ENCODE measurements at regions not wholly inside any gene's neighbourhood (a gene's known extent, or its start where the extent isn't known, plus 50 kb on each side); places are given as distances from the start of the nearest gene placed in this dataset.

- Histone ChIP-seq H2AFZ (ENCODE audit: low read depth, low read length) (no peak overlapping the region), H3K4me3 (ENCODE audit: low read length) (no peak overlapping the region), H3K36me3 (ENCODE audit: insufficient read depth, low read length) (no peaks in the 10 kb centered on the region), H3K4me1 (ENCODE audit: insufficient read depth, low read length) (peaks cover 20% of the 10 kb centered on the region), H3K9me3 (ENCODE audit: low read length) (peaks cover 2% of the 10 kb centered on the region), H3K27me3 (ENCODE audit: insufficient read depth, low read length) (no peaks in the 10 kb centered on the region)
Observed at GRCh38 chr12:47553266-47553665, 152.6 kb downstream of the RPAP3 start.

GRCh38 chr12:47551426-47551851, 154.4 kb downstream of the RPAP3 start:
- Histone ChIP-seq H3K4me3 (ENCODE audit: low read length) (no peak overlapping the region), H3K36me3 (ENCODE audit: insufficient read depth, low read length) (no peaks in the 10 kb centered on the region), H3K9me3 (ENCODE audit: low read length) (peaks cover 2% of the 10 kb centered on the region), H3K4me1 (ENCODE audit: insufficient read depth, low read length) (peaks cover 4% of the 10 kb centered on the region), H2AFZ (ENCODE audit: low read depth, low read length) (no peak overlapping the region), H3K27me3 (ENCODE audit: insufficient read depth, low read length) (no peaks in the 10 kb centered on the region)

GRCh38 chr12:47549258-47549657, 156.6 kb downstream of the RPAP3 start:
- H3K4me1 ChIP-seq (ENCODE audit: insufficient read depth, low read length), result no peaks in the 10 kb centered on the region
- H3K27me3 ChIP-seq (ENCODE audit: insufficient read depth, low read length), result no peaks in the 10 kb centered on the region
- no peak overlapping the region for H2AFZ ChIP-seq (ENCODE audit: low read depth, low read length)
- no peak overlapping the region for H3K4me3 ChIP-seq (ENCODE audit: low read length)
- peaks cover 2% of the 10 kb centered on the region for H3K9me3 ChIP-seq (ENCODE audit: low read length)
- no peaks in the 10 kb centered on the region for H3K36me3 ChIP-seq (ENCODE audit: insufficient read depth, low read length)

GRCh38 chr12:47548401-47548800, 157.4 kb downstream of the RPAP3 start:
- Histone ChIP-seq H2AFZ (ENCODE audit: low read depth, low read length) (no peak overlapping the region), H3K9me3 (ENCODE audit: low read length) (peaks cover 2% of the 10 kb centered on the region), H3K27me3 (ENCODE audit: insufficient read depth, low read length) (no peaks in the 10 kb centered on the region), H3K4me3 (ENCODE audit: low read length) (no peak overlapping the region), H3K36me3 (ENCODE audit: insufficient read depth, low read length) (no peaks in the 10 kb centered on the region), H3K4me1 (ENCODE audit: insufficient read depth, low read length) (no peaks in the 10 kb centered on the region)

GRCh38 chr12:47547077-47547476, 158.8 kb downstream of the RPAP3 start:
- no peaks in the 10 kb centered on the region for H3K9me3 ChIP-seq (ENCODE audit: low read length)
- H3K36me3 ChIP-seq (ENCODE audit: insufficient read depth, low read length), result no peaks in the 10 kb centered on the region
- H2AFZ ChIP-seq (ENCODE audit: low read depth, low read length), result no peak overlapping the region
- H3K27me3 ChIP-seq (ENCODE audit: insufficient read depth, low read length), result no peaks in the 10 kb centered on the region
- H3K4me3 ChIP-seq (ENCODE audit: low read length), result no peak overlapping the region
- peaks cover 3% of the 10 kb centered on the region for H3K4me1 ChIP-seq (ENCODE audit: insufficient read depth, low read length)

- peaks cover 3% of the 10 kb centered on the region for H3K4me1 ChIP-seq (ENCODE audit: insufficient read depth, low read length)
Observed at GRCh38 chr12:47545938-47546609, 159.8 kb downstream of the RPAP3 start.

GRCh38 chr12:47534695-47535094, 171.1 kb downstream of the RPAP3 start:
- H2AFZ ChIP-seq (ENCODE audit: low read depth, low read length), result no peak overlapping the region
- H3K36me3 ChIP-seq (ENCODE audit: insufficient read depth, low read length), result no peaks in the 10 kb centered on the region
- H3K27me3 ChIP-seq (ENCODE audit: insufficient read depth, low read length), result no peaks in the 10 kb centered on the region
- H3K9me3 ChIP-seq (ENCODE audit: low read length), result no peaks in the 10 kb centered on the region
- no peaks in the 10 kb centered on the region for H3K4me1 ChIP-seq (ENCODE audit: insufficient read depth, low read length)
- no peak overlapping the region for H3K4me3 ChIP-seq (ENCODE audit: low read length)

More at GRCh38 chr12:47545938-47546609, 159.8 kb downstream of the RPAP3 start:
- Histone ChIP-seq H3K36me3 (ENCODE audit: insufficient read depth, low read length) (no peaks in the 10 kb centered on the region), H3K4me3 (ENCODE audit: low read length) (no peak overlapping the region), H3K9me3 (ENCODE audit: low read length) (no peaks in the 10 kb centered on the region), H2AFZ (ENCODE audit: low read depth, low read length) (no peak overlapping the region), H3K27me3 (ENCODE audit: insufficient read depth, low read length) (no peaks in the 10 kb centered on the region)

- Histone ChIP-seq H3K4me3 (ENCODE audit: low read length) (no peak overlapping the region), H3K4me1 (ENCODE audit: insufficient read depth, low read length) (no peaks in the 10 kb centered on the region), H2AFZ (ENCODE audit: low read depth, low read length) (no peak overlapping the region), H3K9me3 (ENCODE audit: low read length) (no peaks in the 10 kb centered on the region), H3K36me3 (ENCODE audit: insufficient read depth, low read length) (no peaks in the 10 kb centered on the region), H3K27me3 (ENCODE audit: insufficient read depth, low read length) (no peaks in the 10 kb centered on the region)
Observed at GRCh38 chr12:47530050-47530449, 175.8 kb downstream of the RPAP3 start.

- Histone ChIP-seq H3K4me1 (ENCODE audit: insufficient read depth, low read length) (no peaks in the 10 kb centered on the region), H3K27me3 (ENCODE audit: insufficient read depth, low read length) (no peaks in the 10 kb centered on the region), H2AFZ (ENCODE audit: low read depth, low read length) (no peak overlapping the region), H3K4me3 (ENCODE audit: low read length) (no peak overlapping the region), H3K36me3 (ENCODE audit: insufficient read depth, low read length) (no peaks in the 10 kb centered on the region), H3K9me3 (ENCODE audit: low read length) (no peaks in the 10 kb centered on the region)
Observed at GRCh38 chr12:47527816-47528215, 178.0 kb downstream of the RPAP3 start.

GRCh38 chr12:47520029-47520428, 185.8 kb downstream of the RPAP3 start:
- Histone ChIP-seq H3K9me3 (ENCODE audit: low read length) (no peaks in the 10 kb centered on the region), H3K36me3 (ENCODE audit: insufficient read depth, low read length) (no peaks in the 10 kb centered on the region), H2AFZ (ENCODE audit: low read depth, low read length) (no peak overlapping the region), H3K4me1 (ENCODE audit: insufficient read depth, low read length) (no peaks in the 10 kb centered on the region), H3K4me3 (ENCODE audit: low read length) (no peak overlapping the region), H3K27me3 (ENCODE audit: insufficient read depth, low read length) (no peaks in the 10 kb centered on the region)

GRCh38 chr12:47517122-47517521, 188.7 kb downstream of the RPAP3 start:
- H3K9me3 ChIP-seq (ENCODE audit: low read length), result no peaks in the 10 kb centered on the region
- no peaks in the 10 kb centered on the region for H3K27me3 ChIP-seq (ENCODE audit: insufficient read depth, low read length)
- H3K4me1 ChIP-seq (ENCODE audit: insufficient read depth, low read length), result no peaks in the 10 kb centered on the region
- H2AFZ ChIP-seq (ENCODE audit: low read depth, low read length), result no peak overlapping the region
- H3K4me3 ChIP-seq (ENCODE audit: low read length), result no peak overlapping the region
- no peaks in the 10 kb centered on the region for H3K36me3 ChIP-seq (ENCODE audit: insufficient read depth, low read length)

- Histone ChIP-seq H3K4me1 (ENCODE audit: insufficient read depth, low read length) (no peaks in the 10 kb centered on the region), H3K9me3 (ENCODE audit: low read length) (no peaks in the 10 kb centered on the region), H3K36me3 (ENCODE audit: insufficient read depth, low read length) (no peaks in the 10 kb centered on the region), H3K4me3 (ENCODE audit: low read length) (no peak overlapping the region), H2AFZ (ENCODE audit: low read depth, low read length) (no peak overlapping the region), H3K27me3 (ENCODE audit: insufficient read depth, low read length) (no peaks in the 10 kb centered on the region)
Observed at GRCh38 chr12:47509398-47509851, 196.4 kb downstream of the RPAP3 start.

- Histone ChIP-seq H3K27me3 (ENCODE audit: insufficient read depth, low read length) (no peaks in the 10 kb centered on the region), H3K4me1 (ENCODE audit: insufficient read depth, low read length) (no peaks in the 10 kb centered on the region), H2AFZ (ENCODE audit: low read depth, low read length) (no peak overlapping the region), H3K9me3 (ENCODE audit: low read length) (no peaks in the 10 kb centered on the region), H3K4me3 (ENCODE audit: low read length) (no peak overlapping the region), H3K36me3 (ENCODE audit: insufficient read depth, low read length) (no peaks in the 10 kb centered on the region)
Observed at GRCh38 chr12:47507221-47507620, 198.6 kb downstream of the RPAP3 start.
